ENCODE measurements at regions not wholly inside any gene's neighbourhood (a gene's known extent, or its start where the extent isn't known, plus 50 kb on each side); places are given as distances from the start of the nearest gene placed in this dataset.

- TF ChIP-seq, protein P1, sequence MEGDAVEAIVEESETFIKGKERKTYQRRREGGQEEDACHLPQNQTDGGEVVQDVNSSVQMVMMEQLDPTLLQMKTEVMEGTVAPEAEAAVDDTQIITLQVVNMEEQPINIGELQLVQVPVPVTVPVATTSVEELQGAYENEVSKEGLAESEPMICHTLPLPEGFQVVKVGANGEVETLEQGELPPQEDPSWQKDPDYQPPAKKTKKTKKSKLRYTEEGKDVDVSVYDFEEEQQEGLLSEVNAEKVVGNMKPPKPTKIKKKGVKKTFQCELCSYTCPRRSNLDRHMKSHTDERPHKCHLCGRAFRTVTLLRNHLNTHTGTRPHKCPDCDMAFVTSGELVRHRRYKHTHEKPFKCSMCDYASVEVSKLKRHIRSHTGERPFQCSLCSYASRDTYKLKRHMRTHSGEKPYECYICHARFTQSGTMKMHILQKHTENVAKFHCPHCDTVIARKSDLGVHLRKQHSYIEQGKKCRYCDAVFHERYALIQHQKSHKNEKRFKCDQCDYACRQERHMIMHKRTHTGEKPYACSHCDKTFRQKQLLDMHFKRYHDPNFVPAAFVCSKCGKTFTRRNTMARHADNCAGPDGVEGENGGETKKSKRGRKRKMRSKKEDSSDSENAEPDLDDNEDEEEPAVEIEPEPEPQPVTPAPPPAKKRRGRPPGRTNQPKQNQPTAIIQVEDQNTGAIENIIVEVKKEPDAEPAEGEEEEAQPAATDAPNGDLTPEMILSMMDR (tag by site-specific recombination; IDR thresholded peaks at IDR 0.05), result no peak
- TF ChIP-seq, protein P2, sequence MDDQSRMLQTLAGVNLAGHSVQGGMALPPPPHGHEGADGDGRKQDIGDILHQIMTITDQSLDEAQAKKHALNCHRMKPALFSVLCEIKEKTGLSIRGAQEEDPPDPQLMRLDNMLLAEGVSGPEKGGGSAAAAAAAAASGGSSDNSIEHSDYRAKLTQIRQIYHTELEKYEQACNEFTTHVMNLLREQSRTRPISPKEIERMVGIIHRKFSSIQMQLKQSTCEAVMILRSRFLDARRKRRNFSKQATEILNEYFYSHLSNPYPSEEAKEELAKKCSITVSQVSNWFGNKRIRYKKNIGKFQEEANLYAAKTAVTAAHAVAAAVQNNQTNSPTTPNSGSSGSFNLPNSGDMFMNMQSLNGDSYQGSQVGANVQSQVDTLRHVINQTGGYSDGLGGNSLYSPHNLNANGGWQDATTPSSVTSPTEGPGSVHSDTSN (CRISPR knock-in tag; IDR thresholded peaks at IDR 0.05), result no peak
These were observed 460.8 kb upstream of the ARGLU1 start for GRCh38 chr13:107028751-107029150.
